ENCODE measurements at regions not wholly inside any gene's neighbourhood (a gene's known extent, or its start where the extent isn't known, plus 50 kb on each side); places are given as distances from the start of the nearest gene placed in this dataset.
A peak's percentile ranks its signal among the peaks of the same experiment; 100 is the strongest.
"Not testable (repeated sequence)": the region's sequence is repeated elsewhere in the genome, so short reads cannot be mapped to it uniquely, and the experiment has no call there.

- DNase-seq, result no peak
- no peak overlapping the region for H3K27ac Mint-ChIP-seq (ENCODE audit: unreplicated experiment)
- peaks cover 2% of the 10 kb centered on the region for H3K9me3 Mint-ChIP-seq (ENCODE audit: unreplicated experiment)
- H3K27me3 Mint-ChIP-seq (ENCODE audit: unreplicated experiment), result peaks cover 4% of the 10 kb centered on the region
- H3K4me1 Mint-ChIP-seq (ENCODE audit: low read depth, unreplicated experiment), result peaks cover 6% of the 10 kb centered on the region
- H3K36me3 Mint-ChIP-seq (ENCODE audit: unreplicated experiment), result no peaks in the 10 kb centered on the region
- H3K4me3 Mint-ChIP-seq (ENCODE audit: unreplicated experiment), result no peak overlapping the region
- TF ChIP-seq CTCF (IDR thresholded peaks at IDR 0.05; ENCODE audit: partially characterized antibody, unreplicated experiment), result no peak
Measured at GRCh38 chr4:28007693-28008092, 1147.1 kb downstream of the STIM2 start.

GRCh38 chr4:28009541-28009940 lies 1148.9 kb downstream of the STIM2 start:
- no peaks in the 10 kb centered on the region for H3K36me3 Mint-ChIP-seq (ENCODE audit: unreplicated experiment)
- no peak for TF ChIP-seq CTCF (IDR thresholded peaks at IDR 0.05; ENCODE audit: partially characterized antibody, unreplicated experiment)
- no peak overlapping the region for H3K27ac Mint-ChIP-seq (ENCODE audit: unreplicated experiment)
- DNase-seq, result no peak
- H3K27me3 Mint-ChIP-seq (ENCODE audit: unreplicated experiment), result peaks cover 4% of the 10 kb centered on the region
- H3K4me3 Mint-ChIP-seq (ENCODE audit: unreplicated experiment), result no peak overlapping the region
- peaks cover 2% of the 10 kb centered on the region for H3K9me3 Mint-ChIP-seq (ENCODE audit: unreplicated experiment)
- H3K4me1 Mint-ChIP-seq (ENCODE audit: low read depth, unreplicated experiment), result peaks cover 2% of the 10 kb centered on the region

- peak; percentile 26 for DNase-seq
- H3K4me3 Mint-ChIP-seq (ENCODE audit: unreplicated experiment), result no peak overlapping the region
- H3K4me1 Mint-ChIP-seq (ENCODE audit: low read depth, unreplicated experiment), result peaks cover 2% of the 10 kb centered on the region
- peak overlapping the region; percentile 52 for H3K27ac Mint-ChIP-seq (ENCODE audit: unreplicated experiment)
- peaks cover 4% of the 10 kb centered on the region for H3K27me3 Mint-ChIP-seq (ENCODE audit: unreplicated experiment)
- no peak for TF ChIP-seq CTCF (IDR thresholded peaks at IDR 0.05; ENCODE audit: partially characterized antibody, unreplicated experiment)
- peaks cover 2% of the 10 kb centered on the region for H3K9me3 Mint-ChIP-seq (ENCODE audit: unreplicated experiment)
- H3K36me3 Mint-ChIP-seq (ENCODE audit: unreplicated experiment), result no peaks in the 10 kb centered on the region
Measured at GRCh38 chr4:28010577-28011240, 1150.1 kb downstream of the STIM2 start.

GRCh38 chr4:28014469-28014868 lies 1153.8 kb downstream of the STIM2 start:
- no peak for DNase-seq
- H3K27ac Mint-ChIP-seq (ENCODE audit: unreplicated experiment), result no peak overlapping the region
- peaks cover 2% of the 10 kb centered on the region for H3K4me1 Mint-ChIP-seq (ENCODE audit: low read depth, unreplicated experiment)
- TF ChIP-seq CTCF (IDR thresholded peaks at IDR 0.05; ENCODE audit: partially characterized antibody, unreplicated experiment), result no peak
- H3K9me3 Mint-ChIP-seq (ENCODE audit: unreplicated experiment), result peaks cover 2% of the 10 kb centered on the region
- peaks cover 4% of the 10 kb centered on the region for H3K27me3 Mint-ChIP-seq (ENCODE audit: unreplicated experiment)
- no peaks in the 10 kb centered on the region for H3K36me3 Mint-ChIP-seq (ENCODE audit: unreplicated experiment)
- H3K4me3 Mint-ChIP-seq (ENCODE audit: unreplicated experiment), result no peak overlapping the region

- H3K27ac Mint-ChIP-seq (ENCODE audit: unreplicated experiment), result no peak overlapping the region
- H3K4me3 Mint-ChIP-seq (ENCODE audit: unreplicated experiment), result no peak overlapping the region
- H3K4me1 Mint-ChIP-seq (ENCODE audit: low read depth, unreplicated experiment), result peaks cover under 1% of the 10 kb centered on the region
- TF ChIP-seq CTCF (IDR thresholded peaks at IDR 0.05; ENCODE audit: partially characterized antibody, unreplicated experiment), result no peak
- H3K9me3 Mint-ChIP-seq (ENCODE audit: unreplicated experiment), result no peaks in the 10 kb centered on the region
- DNase-seq, result no peak
- H3K36me3 Mint-ChIP-seq (ENCODE audit: unreplicated experiment), result no peaks in the 10 kb centered on the region
- no peaks in the 10 kb centered on the region for H3K27me3 Mint-ChIP-seq (ENCODE audit: unreplicated experiment)
Measured at GRCh38 chr4:28015996-28016395, 1155.4 kb downstream of the STIM2 start.

GRCh38 chr4:28038253-28038652 lies 1177.6 kb downstream of the STIM2 start:
- not testable (repeated sequence) for H3K27ac Mint-ChIP-seq (ENCODE audit: unreplicated experiment); H3K4me3 Mint-ChIP-seq (ENCODE audit: unreplicated experiment); H3K9me3 Mint-ChIP-seq (ENCODE audit: unreplicated experiment); H3K27me3 Mint-ChIP-seq (ENCODE audit: unreplicated experiment); H3K36me3 Mint-ChIP-seq (ENCODE audit: unreplicated experiment); H3K4me1 Mint-ChIP-seq (ENCODE audit: low read depth, unreplicated experiment); DNase-seq

Data from glutamatergic neuron (in vitro differentiated cells).